Type B pancreatic cell (in vitro differentiated cells): ENCODE measurements at regions not wholly inside any gene's neighbourhood (a gene's known extent, or its start where the extent isn't known, plus 50 kb on each side); places are given as distances from the start of the nearest gene placed in this dataset.
"Not testable (repeated sequence)": the region's sequence is repeated elsewhere in the genome, so short reads cannot be mapped to it uniquely, and the experiment has no call there.

Experiments used
- DNase-seq: peaks from one replicate; pipeline ENCODE4 v3.0.0; 2021; ENCODE audit warnings: mixed read lengths; ENCODE audit not compliant: unreplicated experiment; ENCODE audit errors: extremely low spot score
- H3K27ac Mint-ChIP-seq: 2 replicates; pipeline ENCODE4 v1.8.0; 2021; ENCODE audit warnings: mild to moderate bottlenecking, mixed read lengths
- H3K27me3 Mint-ChIP-seq: 2 replicates; pipeline ENCODE4 v1.8.0; 2021; ENCODE audit warnings: mixed read lengths
- H3K36me3 Mint-ChIP-seq: 2 replicates; pipeline ENCODE4 v1.8.0; 2021; ENCODE audit warnings: mixed read lengths
- H3K4me1 Mint-ChIP-seq: one replicate; pipeline ENCODE4 v1.8.0; 2021; ENCODE audit warnings: mixed read lengths; ENCODE audit not compliant: unreplicated experiment
- H3K4me3 Mint-ChIP-seq: 2 replicates; pipeline ENCODE4 v1.8.0; 2021; ENCODE audit warnings: mild to moderate bottlenecking, mixed read lengths
- H3K9me3 Mint-ChIP-seq: 2 replicates; pipeline ENCODE4 v1.8.0; 2021; ENCODE audit warnings: mixed read lengths
- CTCF ChIP-seq: fragments of 200-600 bp; sonication (generic); conservative IDR thresholded peaks from 2 replicates; pipeline ENCODE4 v1.5.0; 2021; ENCODE audit warnings: antibody characterized with exemption, mild to moderate bottlenecking

- no peak overlapping the region for H3K4me3 Mint-ChIP-seq
- DNase-seq: no peak
- peaks cover 3% of the 10 kb centered on the region for H3K36me3 Mint-ChIP-seq
- no peak overlapping the region for H3K27ac Mint-ChIP-seq
- no peak for TF ChIP-seq CTCF
- no peaks in the 10 kb centered on the region for H3K27me3 Mint-ChIP-seq
- H3K4me1 Mint-ChIP-seq: peaks cover 16% of the 10 kb centered on the region
- H3K9me3 Mint-ChIP-seq: peaks cover 8% of the 10 kb centered on the region
These were observed 140.6 kb downstream of the ARSF start for GRCh38 chrX:3181846-3182245.

GRCh38 chrX:3178329-3178728 lies 137.1 kb downstream of the ARSF start:
- peaks cover 4% of the 10 kb centered on the region for H3K9me3 Mint-ChIP-seq
- H3K27ac Mint-ChIP-seq: peak overlapping the region; percentile 42
- TF ChIP-seq CTCF: no peak
- H3K4me1 Mint-ChIP-seq: peaks cover 29% of the 10 kb centered on the region
- no peaks in the 10 kb centered on the region for H3K27me3 Mint-ChIP-seq
- DNase-seq: no peak
- peaks cover 3% of the 10 kb centered on the region for H3K36me3 Mint-ChIP-seq
- H3K4me3 Mint-ChIP-seq: no peak overlapping the region

GRCh38 chrX:3177851-3178250 lies 136.6 kb downstream of the ARSF start:
- H3K4me3 Mint-ChIP-seq: peak overlapping the region; percentile 42
- H3K27me3 Mint-ChIP-seq: no peaks in the 10 kb centered on the region
- peak overlapping the region; percentile 42 for H3K27ac Mint-ChIP-seq
- peaks cover 3% of the 10 kb centered on the region for H3K9me3 Mint-ChIP-seq
- no peak for DNase-seq
- TF ChIP-seq CTCF: no peak
- H3K4me1 Mint-ChIP-seq: peaks cover 29% of the 10 kb centered on the region
- H3K36me3 Mint-ChIP-seq: peaks cover 2% of the 10 kb centered on the region

GRCh38 chrX:3176439-3176820 lies 135.2 kb downstream of the ARSF start:
- H3K27ac Mint-ChIP-seq: peak overlapping the region; percentile 95
- H3K4me3 Mint-ChIP-seq: peak overlapping the region; percentile 68
- H3K4me1 Mint-ChIP-seq: peaks cover 42% of the 10 kb centered on the region
- no peaks in the 10 kb centered on the region for H3K9me3 Mint-ChIP-seq
- no peaks in the 10 kb centered on the region for H3K27me3 Mint-ChIP-seq
- no peak for DNase-seq
- H3K36me3 Mint-ChIP-seq: no peaks in the 10 kb centered on the region
- TF ChIP-seq CTCF: no peak

- Mint-ChIP-seq H3K4me1 (peaks cover 42% of the 10 kb centered on the region), H3K4me3 (peak overlapping the region; percentile 68), H3K36me3 (no peaks in the 10 kb centered on the region), H3K27me3 (peaks cover 3% of the 10 kb centered on the region), H3K27ac (peak overlapping the region; percentile 95), H3K9me3 (no peaks in the 10 kb centered on the region)
- no peak for TF ChIP-seq CTCF
- no peak for DNase-seq
These were observed 134.6 kb downstream of the ARSF start for GRCh38 chrX:3175659-3176438.

GRCh38 chrX:3172156-3172555 lies 130.9 kb downstream of the ARSF start:
- Mint-ChIP-seq H3K4me3 (peak overlapping the region; percentile 54), H3K4me1 (peaks cover 49% of the 10 kb centered on the region)
- not testable (repeated sequence) for H3K9me3 Mint-ChIP-seq, H3K36me3 Mint-ChIP-seq, H3K27me3 Mint-ChIP-seq, H3K27ac Mint-ChIP-seq, DNase-seq
